ENCODE measurements at regions not wholly inside any gene's neighbourhood (a gene's known extent, or its start where the extent isn't known, plus 50 kb on each side); places are given as distances from the start of the nearest gene placed in this dataset.
"Not testable (repeated sequence)": the region's sequence is repeated elsewhere in the genome, so short reads cannot be mapped to it uniquely, and the experiment has no call there.

GRCh38 chr3:69688400-69688799, 50.9 kb upstream of the MITF start:
- no peaks in the 10 kb centered on the region for H3K9me3 Mint-ChIP-seq
- DNase-seq, result no peak
- H3K27ac Mint-ChIP-seq, result no peak overlapping the region
- no peaks in the 10 kb centered on the region for H3K27me3 Mint-ChIP-seq
- no peak overlapping the region for H3K4me3 Mint-ChIP-seq
- ATAC-seq, result no peak
- no peaks in the 10 kb centered on the region for H3K4me1 Mint-ChIP-seq
- H3K36me3 Mint-ChIP-seq (ENCODE audit: low read depth), result no peaks in the 10 kb centered on the region

GRCh38 chr3:69687641-69688040, 51.6 kb upstream of the MITF start:
- no peaks in the 10 kb centered on the region for H3K27me3 Mint-ChIP-seq
- no peak overlapping the region for H3K4me3 Mint-ChIP-seq
- no peak overlapping the region for H3K27ac Mint-ChIP-seq
- DNase-seq (no peak), ATAC-seq (no peak)
- no peaks in the 10 kb centered on the region for H3K36me3 Mint-ChIP-seq (ENCODE audit: low read depth)
- H3K4me1 Mint-ChIP-seq, result no peaks in the 10 kb centered on the region
- H3K9me3 Mint-ChIP-seq, result no peaks in the 10 kb centered on the region

GRCh38 chr3:69686056-69686455, 53.2 kb upstream of the MITF start:
- Mint-ChIP-seq H3K9me3 (no peaks in the 10 kb centered on the region), H3K27me3 (no peaks in the 10 kb centered on the region), H3K36me3 (ENCODE audit: low read depth) (no peaks in the 10 kb centered on the region), H3K27ac (no peak overlapping the region), H3K4me3 (no peak overlapping the region), H3K4me1 (no peaks in the 10 kb centered on the region)
- ATAC-seq, result no peak
- DNase-seq, result no peak

GRCh38 chr3:69684309-69684961, 54.8 kb upstream of the MITF start:
- Mint-ChIP-seq H3K4me3 (no peak overlapping the region), H3K27me3 (no peaks in the 10 kb centered on the region), H3K36me3 (ENCODE audit: low read depth) (no peaks in the 10 kb centered on the region), H3K9me3 (no peaks in the 10 kb centered on the region), H3K27ac (no peak overlapping the region), H3K4me1 (no peaks in the 10 kb centered on the region)
- ATAC-seq (no peak), DNase-seq (no peak)

- DNase-seq, result no peak
- Mint-ChIP-seq H3K27ac (no peak overlapping the region), H3K36me3 (ENCODE audit: low read depth) (no peaks in the 10 kb centered on the region), H3K4me1 (no peaks in the 10 kb centered on the region), H3K4me3 (no peak overlapping the region), H3K9me3 (no peaks in the 10 kb centered on the region), H3K27me3 (no peaks in the 10 kb centered on the region)
- no peak for ATAC-seq
Measured at GRCh38 chr3:69683082-69683806, 56.0 kb upstream of the MITF start.

GRCh38 chr3:69677456-69677855, 61.8 kb upstream of the MITF start:
- not testable (repeated sequence) for H3K27ac Mint-ChIP-seq; ATAC-seq; H3K9me3 Mint-ChIP-seq; H3K36me3 Mint-ChIP-seq (ENCODE audit: low read depth); DNase-seq; H3K27me3 Mint-ChIP-seq; H3K4me3 Mint-ChIP-seq; H3K4me1 Mint-ChIP-seq

- Mint-ChIP-seq H3K4me3 (no peak overlapping the region), H3K27ac (no peak overlapping the region), H3K36me3 (ENCODE audit: low read depth) (no peaks in the 10 kb centered on the region), H3K9me3 (no peaks in the 10 kb centered on the region), H3K4me1 (no peaks in the 10 kb centered on the region), H3K27me3 (peaks cover 1% of the 10 kb centered on the region)
- ATAC-seq (no peak), DNase-seq (no peak)
Measured at GRCh38 chr3:69675786-69676530, 63.3 kb upstream of the MITF start.

- Mint-ChIP-seq H3K4me1 (no peaks in the 10 kb centered on the region), H3K9me3 (no peaks in the 10 kb centered on the region), H3K27ac (no peak overlapping the region), H3K36me3 (ENCODE audit: low read depth) (no peaks in the 10 kb centered on the region), H3K4me3 (no peak overlapping the region), H3K27me3 (peaks cover 1% of the 10 kb centered on the region)
- DNase-seq (no peak), ATAC-seq (no peak)
Measured at GRCh38 chr3:69674752-69675151, 64.5 kb upstream of the MITF start.

- DNase-seq, result peak; percentile 3
- Mint-ChIP-seq H3K27me3 (peaks cover 1% of the 10 kb centered on the region), H3K36me3 (ENCODE audit: low read depth) (no peaks in the 10 kb centered on the region), H3K4me3 (no peak overlapping the region), H3K4me1 (no peaks in the 10 kb centered on the region), H3K9me3 (no peaks in the 10 kb centered on the region), H3K27ac (no peak overlapping the region)
- ATAC-seq, result no peak
Measured at GRCh38 chr3:69671082-69671952, 67.9 kb upstream of the MITF start.

- Mint-ChIP-seq H3K4me3 (no peak overlapping the region), H3K36me3 (ENCODE audit: low read depth) (no peaks in the 10 kb centered on the region), H3K27ac (no peak overlapping the region), H3K4me1 (no peaks in the 10 kb centered on the region), H3K9me3 (no peaks in the 10 kb centered on the region), H3K27me3 (peaks cover 1% of the 10 kb centered on the region)
- no peak for DNase-seq
- no peak for ATAC-seq
Measured at GRCh38 chr3:69669070-69669469, 70.2 kb upstream of the MITF start.

GRCh38 chr3:69665026-69665737, 74.1 kb upstream of the MITF start:
- H3K4me3 Mint-ChIP-seq, result no peak overlapping the region
- ATAC-seq (no peak), DNase-seq (no peak)
- no peaks in the 10 kb centered on the region for H3K27me3 Mint-ChIP-seq
- no peaks in the 10 kb centered on the region for H3K4me1 Mint-ChIP-seq
- H3K27ac Mint-ChIP-seq, result no peak overlapping the region
- H3K36me3 Mint-ChIP-seq (ENCODE audit: low read depth), result no peaks in the 10 kb centered on the region
- H3K9me3 Mint-ChIP-seq, result peaks cover under 1% of the 10 kb centered on the region

- no peaks in the 10 kb centered on the region for H3K36me3 Mint-ChIP-seq (ENCODE audit: low read depth)
- peaks cover 4% of the 10 kb centered on the region for H3K9me3 Mint-ChIP-seq
- no peaks in the 10 kb centered on the region for H3K4me1 Mint-ChIP-seq
- no peak overlapping the region for H3K27ac Mint-ChIP-seq
- H3K4me3 Mint-ChIP-seq, result no peak overlapping the region
- DNase-seq (no peak), ATAC-seq (no peak)
- no peaks in the 10 kb centered on the region for H3K27me3 Mint-ChIP-seq
Measured at GRCh38 chr3:69660631-69661030, 78.6 kb upstream of the MITF start.

- no peak overlapping the region for H3K4me3 Mint-ChIP-seq
- no peak for ATAC-seq
- no peaks in the 10 kb centered on the region for H3K4me1 Mint-ChIP-seq
- H3K36me3 Mint-ChIP-seq (ENCODE audit: low read depth), result no peaks in the 10 kb centered on the region
- DNase-seq, result no peak
- H3K27me3 Mint-ChIP-seq, result no peaks in the 10 kb centered on the region
- H3K9me3 Mint-ChIP-seq, result peaks cover 4% of the 10 kb centered on the region
- H3K27ac Mint-ChIP-seq, result no peak overlapping the region
Measured at GRCh38 chr3:69659180-69659910, 79.9 kb upstream of the MITF start.
